Upper lobe of left lung (tissue), 4 donors: ENCODE measurements at regions not wholly inside any gene's neighbourhood (a gene's known extent, or its start where the extent isn't known, plus 50 kb on each side); places are given as distances from the start of the nearest gene placed in this dataset.

Source experiments
- POLR2A ChIP-seq, 4 donors: fragments of 450-650 bp; IDR thresholded peaks; one replicate each; pipeline ENCODE4 v1.5.1; 2016 to 2017; ENCODE audit warnings: antibody characterized with exemption in 4 of 4, mild to moderate bottlenecking in 2 of 4
- TF ChIP-seq, protein P1 (sequence below), 6 experiments: fragments of 450-650 bp in 4 of 6; fragments of 200-600 bp in 2 of 6; sonication (generic) in 2 of 6; IDR thresholded peaks; one replicate each; pipeline ENCODE4 v1.5.1; 2016 to 2019; ENCODE audit warnings: antibody characterized with exemption in 6 of 6

DNA sequence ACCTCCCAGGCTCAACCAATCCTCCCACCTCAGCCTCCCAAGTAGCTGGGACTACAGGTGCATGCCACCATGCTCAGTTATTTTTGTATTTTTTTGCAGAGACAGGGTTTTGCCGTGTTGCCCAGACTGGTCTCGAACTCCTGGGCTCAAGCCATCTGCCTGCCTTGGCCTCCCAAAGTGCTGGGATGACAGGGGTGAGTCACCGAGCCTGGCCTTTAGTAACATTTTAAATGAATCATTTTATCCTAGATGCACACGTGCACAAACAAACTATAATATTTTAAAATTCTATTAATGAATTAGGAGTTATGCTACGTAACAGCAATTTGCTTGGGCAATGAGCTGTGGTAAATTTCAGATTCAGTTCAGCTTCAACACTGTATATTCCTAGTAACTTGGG lies 862.5 kb upstream of the ID2 start:
- TF ChIP-seq, protein P1, sequence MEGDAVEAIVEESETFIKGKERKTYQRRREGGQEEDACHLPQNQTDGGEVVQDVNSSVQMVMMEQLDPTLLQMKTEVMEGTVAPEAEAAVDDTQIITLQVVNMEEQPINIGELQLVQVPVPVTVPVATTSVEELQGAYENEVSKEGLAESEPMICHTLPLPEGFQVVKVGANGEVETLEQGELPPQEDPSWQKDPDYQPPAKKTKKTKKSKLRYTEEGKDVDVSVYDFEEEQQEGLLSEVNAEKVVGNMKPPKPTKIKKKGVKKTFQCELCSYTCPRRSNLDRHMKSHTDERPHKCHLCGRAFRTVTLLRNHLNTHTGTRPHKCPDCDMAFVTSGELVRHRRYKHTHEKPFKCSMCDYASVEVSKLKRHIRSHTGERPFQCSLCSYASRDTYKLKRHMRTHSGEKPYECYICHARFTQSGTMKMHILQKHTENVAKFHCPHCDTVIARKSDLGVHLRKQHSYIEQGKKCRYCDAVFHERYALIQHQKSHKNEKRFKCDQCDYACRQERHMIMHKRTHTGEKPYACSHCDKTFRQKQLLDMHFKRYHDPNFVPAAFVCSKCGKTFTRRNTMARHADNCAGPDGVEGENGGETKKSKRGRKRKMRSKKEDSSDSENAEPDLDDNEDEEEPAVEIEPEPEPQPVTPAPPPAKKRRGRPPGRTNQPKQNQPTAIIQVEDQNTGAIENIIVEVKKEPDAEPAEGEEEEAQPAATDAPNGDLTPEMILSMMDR (IDR thresholded peaks at IDR 0.05), result no peak
- TF ChIP-seq POLR2A (IDR thresholded peaks at IDR 0.05), result no peak
